ENCODE measurements at regions not wholly inside any gene's neighbourhood (a gene's known extent, or its start where the extent isn't known, plus 50 kb on each side); places are given as distances from the start of the nearest gene placed in this dataset.

DNA sequence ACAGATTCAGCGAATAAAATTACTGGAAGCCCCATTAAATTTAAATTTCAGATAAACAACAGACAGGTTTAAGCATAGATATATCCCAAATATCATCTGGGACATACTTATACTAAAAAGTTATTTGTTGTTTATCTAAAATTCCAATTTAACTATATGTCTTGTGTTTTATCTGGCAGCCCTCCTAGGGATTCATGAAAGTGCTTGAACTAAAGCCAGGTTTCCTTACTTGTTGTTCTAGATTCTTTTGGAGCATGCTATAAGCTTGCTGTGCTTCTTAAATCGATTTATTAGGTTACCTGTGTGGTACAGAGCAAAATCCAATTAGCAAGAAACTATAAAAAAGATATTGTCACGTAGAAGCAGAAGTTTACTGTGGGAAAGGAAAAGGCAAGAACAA, 202.5 kb upstream of the GMDS start:
- CTCF ChIA-PET (ENCODE audit: low intra/inter-chr PET ratio, low total read pairs), result interaction anchor here (1.2 to 1.7 kb wide), 2 partner anchors 94 to 852 kb away, joined by 5 to 9 read pairs; no protein-coding TSS in a partner anchor
- POLR2A ChIA-PET, result interaction anchor here (1.2 kb wide), 1 partner anchor 68 kb away, joined by 4 read pairs; no protein-coding TSS in a partner anchor
- Histone ChIP-seq H4K20me1 (ENCODE audit: insufficient read depth, low read length) (no peaks in the 10 kb centered on the region), H3K9me3 (ENCODE audit: low read length) (no peaks in the 10 kb centered on the region), H2AFZ (ENCODE audit: low read length) (no peak overlapping the region), H3K79me2 (ENCODE audit: insufficient read depth, low read length) (no peaks in the 10 kb centered on the region), H3K27ac (ENCODE audit: extremely low read length, insufficient read depth, low read length) (no peak overlapping the region), H3K36me3 (replicated peaks in 1 of 2; ENCODE audit: control insufficient read depth in 1 of 2, insufficient read depth in 2 of 2, low read length in 2 of 2) (no peaks in the 10 kb centered on the region), H3K4me3 (replicated peaks in 1 of 3; ENCODE audit: insufficient read depth in 1 of 3, low read depth in 2 of 3, low read length in 3 of 3) (no peak overlapping the region), H3K27me3 (ENCODE audit: control insufficient read depth in 1 of 2, insufficient read depth in 2 of 2, low read length in 2 of 2) (no peaks in the 10 kb centered on the region), H3K4me1 (ENCODE audit: insufficient read depth, low read length) (peaks cover 19% of the 10 kb centered on the region), H3K9ac (ENCODE audit: insufficient read depth, low read depth, low read length) (no peak overlapping the region), H3K4me2 (ENCODE audit: low read depth, low read length) (no peak overlapping the region)
- DNase-seq (ENCODE audit: low spot score) (no peak), ATAC-seq (no peak), FAIRE-seq (no peak)
- TF ChIP-seq ZNF382 (CRISPR knock-in tag; IDR thresholded peaks at IDR 0.05; ENCODE audit: borderline replicate concordance) (no peak), DNMT1 (CRISPR knock-in tag; IDR thresholded peaks at IDR 0.05) (no peak), STAT5B (CRISPR knock-in tag; IDR thresholded peaks at IDR 0.05) (no peak), SIN3B (IDR thresholded peaks at IDR 0.05; ENCODE audit: low read length) (no peak), ZNF609 (CRISPR knock-in tag; IDR thresholded peaks at IDR 0.05; ENCODE audit: borderline replicate concordance) (no peak), CREBL2 (CRISPR knock-in tag; IDR thresholded peaks at IDR 0.05; ENCODE audit: borderline replicate concordance) (no peak), PAWR (CRISPR knock-in tag; IDR thresholded peaks at IDR 0.05; ENCODE audit: borderline replicate concordance) (no peak), SMARCE1 (IDR thresholded peaks at IDR 0.05; ENCODE audit: borderline replicate concordance) (no peak), ZNF12 (CRISPR knock-in tag; IDR thresholded peaks at IDR 0.05) (no peak)
- TF ChIP-seq, protein P1, sequence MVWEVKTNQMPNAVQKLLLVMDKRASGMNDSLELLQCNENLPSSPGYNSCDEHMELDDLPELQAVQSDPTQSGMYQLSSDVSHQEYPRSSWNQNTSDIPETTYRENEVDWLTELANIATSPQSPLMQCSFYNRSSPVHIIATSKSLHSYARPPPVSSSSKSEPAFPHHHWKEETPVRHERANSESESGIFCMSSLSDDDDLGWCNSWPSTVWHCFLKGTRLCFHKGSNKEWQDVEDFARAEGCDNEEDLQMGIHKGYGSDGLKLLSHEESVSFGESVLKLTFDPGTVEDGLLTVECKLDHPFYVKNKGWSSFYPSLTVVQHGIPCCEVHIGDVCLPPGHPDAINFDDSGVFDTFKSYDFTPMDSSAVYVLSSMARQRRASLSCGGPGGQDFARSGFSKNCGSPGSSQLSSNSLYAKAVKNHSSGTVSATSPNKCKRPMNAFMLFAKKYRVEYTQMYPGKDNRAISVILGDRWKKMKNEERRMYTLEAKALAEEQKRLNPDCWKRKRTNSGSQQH (CRISPR knock-in tag; IDR thresholded peaks at IDR 0.05; ENCODE audit: low read depth), result no peak
- TF ChIP-seq, protein P2, sequence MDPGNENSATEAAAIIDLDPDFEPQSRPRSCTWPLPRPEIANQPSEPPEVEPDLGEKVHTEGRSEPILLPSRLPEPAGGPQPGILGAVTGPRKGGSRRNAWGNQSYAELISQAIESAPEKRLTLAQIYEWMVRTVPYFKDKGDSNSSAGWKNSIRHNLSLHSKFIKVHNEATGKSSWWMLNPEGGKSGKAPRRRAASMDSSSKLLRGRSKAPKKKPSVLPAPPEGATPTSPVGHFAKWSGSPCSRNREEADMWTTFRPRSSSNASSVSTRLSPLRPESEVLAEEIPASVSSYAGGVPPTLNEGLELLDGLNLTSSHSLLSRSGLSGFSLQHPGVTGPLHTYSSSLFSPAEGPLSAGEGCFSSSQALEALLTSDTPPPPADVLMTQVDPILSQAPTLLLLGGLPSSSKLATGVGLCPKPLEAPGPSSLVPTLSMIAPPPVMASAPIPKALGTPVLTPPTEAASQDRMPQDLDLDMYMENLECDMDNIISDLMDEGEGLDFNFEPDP (CRISPR knock-in tag; conservative IDR thresholded peaks at IDR 0.05), result no peak
- TF ChIP-seq, protein P3, sequence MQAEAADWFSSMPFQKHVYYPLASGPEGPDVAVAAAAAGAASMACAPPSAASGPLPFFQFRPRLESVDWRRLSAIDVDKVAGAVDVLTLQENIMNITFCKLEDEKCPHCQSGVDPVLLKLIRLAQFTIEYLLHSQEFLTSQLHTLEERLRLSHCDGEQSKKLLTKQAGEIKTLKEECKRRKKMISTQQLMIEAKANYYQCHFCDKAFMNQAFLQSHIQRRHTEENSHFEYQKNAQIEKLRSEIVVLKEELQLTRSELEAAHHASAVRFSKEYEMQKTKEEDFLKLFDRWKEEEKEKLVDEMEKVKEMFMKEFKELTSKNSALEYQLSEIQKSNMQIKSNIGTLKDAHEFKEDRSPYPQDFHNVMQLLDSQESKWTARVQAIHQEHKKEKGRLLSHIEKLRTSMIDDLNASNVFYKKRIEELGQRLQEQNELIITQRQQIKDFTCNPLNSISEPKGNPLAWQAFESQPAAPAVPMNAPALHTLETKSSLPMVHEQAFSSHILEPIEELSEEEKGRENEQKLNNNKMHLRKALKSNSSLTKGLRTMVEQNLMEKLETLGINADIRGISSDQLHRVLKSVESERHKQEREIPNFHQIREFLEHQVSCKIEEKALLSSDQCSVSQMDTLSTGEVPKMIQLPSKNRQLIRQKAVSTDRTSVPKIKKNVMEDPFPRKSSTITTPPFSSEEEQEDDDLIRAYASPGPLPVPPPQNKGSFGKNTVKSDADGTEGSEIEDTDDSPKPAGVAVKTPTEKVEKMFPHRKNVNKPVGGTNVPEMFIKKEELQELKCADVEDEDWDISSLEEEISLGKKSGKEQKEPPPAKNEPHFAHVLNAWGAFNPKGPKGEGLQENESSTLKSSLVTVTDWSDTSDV (CRISPR knock-in tag; IDR thresholded peaks at IDR 0.05), result no peak
- intact Hi-C loops (cut with micrococcal nuclease; ENCODE audit: unreplicated experiment) (loop anchor here (2.0 to 10.0 kb wide), 5 partner anchors 74 to 843 kb away; no protein-coding TSS in a partner anchor), in situ Hi-C loops (cut with HindIII; ENCODE audit: extremely low pct_ligation_motif_present, low pct_unique_long_range_greater_than_20kb) (loop anchor here (5.0 kb wide), 1 partner anchor 846 kb away; no protein-coding TSS in a partner anchor)
- WGBS (ENCODE audit: low lambda C conversion rate), result 56% methylated on average over 3 of the region's 3 CpGs
- BruUV-seq (replicated peaks), result no TSS peak
